H1 (cell line): ENCODE measurements at regions not wholly inside any gene's neighbourhood (a gene's known extent, or its start where the extent isn't known, plus 50 kb on each side); places are given as distances from the start of the nearest gene placed in this dataset.

ENCODE experiments used
- CEBPB ChIP-seq: IDR thresholded peaks from 2 replicates; pipeline ENCODE4 v1.6.1; 2012; ENCODE audit warnings: low read depth, low read length
- RXRA ChIP-seq: IDR thresholded peaks from 2 replicates; pipeline ENCODE4 v1.6.1; 2011; ENCODE audit warnings: low read depth, mild to moderate bottlenecking, low read length, moderate library complexity; ENCODE audit not compliant: insufficient read depth

DNA sequence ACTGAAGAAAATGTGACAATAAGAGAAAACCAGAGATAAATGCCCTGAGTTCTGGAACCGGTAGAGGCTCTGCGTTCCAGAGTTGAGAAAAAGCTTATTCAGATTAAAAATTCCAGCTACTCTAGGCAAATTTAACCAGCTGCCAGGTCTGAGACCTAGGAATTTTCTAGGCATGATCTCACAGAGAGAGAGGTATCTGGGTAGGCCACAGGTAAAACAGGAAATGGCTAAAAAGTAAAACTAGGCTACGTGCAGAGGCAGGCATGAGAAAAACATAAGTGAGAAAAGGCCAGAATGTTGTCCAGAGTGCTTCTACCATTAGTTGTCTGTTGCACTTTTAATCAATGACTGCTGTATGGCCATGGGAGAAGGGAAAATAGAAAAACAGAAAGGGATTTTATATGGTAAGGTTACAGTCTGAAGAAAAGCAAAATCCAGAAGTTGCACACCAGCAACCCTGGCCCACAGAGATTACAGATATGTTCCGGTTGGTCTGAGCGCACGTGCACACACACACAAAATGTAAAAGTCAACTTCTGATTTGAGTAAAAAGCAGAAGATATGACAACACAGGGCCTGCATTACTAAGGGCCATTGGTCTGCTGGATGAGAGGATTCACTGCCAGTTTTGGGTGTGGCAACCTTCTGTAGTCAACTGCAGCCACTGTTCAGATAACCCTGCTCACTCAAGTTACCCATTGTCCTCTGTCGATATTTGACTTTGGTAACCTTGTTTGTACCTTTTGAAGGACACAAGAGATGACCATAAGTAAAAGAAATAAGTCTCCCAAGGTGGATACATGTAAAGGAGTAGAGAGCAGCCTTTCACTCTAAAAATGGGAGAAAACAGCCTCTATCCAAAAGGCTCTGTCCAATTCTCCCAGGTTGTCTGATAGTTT is 266.0 kb downstream of the DTWD2 start (continued):
- TF ChIP-seq CEBPB: no peak
- TF ChIP-seq RXRA: no peak
- TF ChIP-seq, all 59 proteins: peak for 0
